OCI-LY1 (cell line): ENCODE measurements at regions not wholly inside any gene's neighbourhood (a gene's known extent, or its start where the extent isn't known, plus 50 kb on each side); places are given as distances from the start of the nearest gene placed in this dataset.
"Not testable (repeated sequence)": the region's sequence is repeated elsewhere in the genome, so short reads cannot be mapped to it uniquely, and the experiment has no call there.

Experiments used
- H2AFZ ChIP-seq: fragments of 200-600 bp; sonication (generic), shearing (Covaris generic); 2 replicates; pipeline ENCODE4 v1.6.0; 2014; ENCODE audit warnings: antibody characterized with exemption, mild to moderate bottlenecking, low read length
- H3F3A ChIP-seq: fragments of 200-600 bp; sonication (generic), shearing (Covaris generic); 2 replicates; pipeline ENCODE4 v1.6.0; 2014; ENCODE audit warnings: mild to moderate bottlenecking, antibody characterized with exemption, low read length, moderate library complexity; ENCODE audit not compliant: insufficient read depth
- H3K27ac ChIP-seq: fragments of 200-600 bp; sonication (generic); 2 replicates; pipeline ENCODE4 v1.5.1; 2014; ENCODE audit warnings: low read length, mixed run types, mild to moderate bottlenecking, low read depth; ENCODE audit not compliant: poor library complexity, severe bottlenecking
- H3K27me3 ChIP-seq: fragments of 200-600 bp; sonication (generic); 2 replicates; pipeline ENCODE4 v1.6.0; 2014; ENCODE audit warnings: antibody characterized with exemption, mild to moderate bottlenecking, low read length, moderate library complexity; ENCODE audit not compliant: insufficient read depth
- H3K36me3 ChIP-seq: fragments of 200-600 bp; sonication (generic); 2 replicates; pipeline ENCODE4 v1.6.1; 2014; ENCODE audit warnings: mild to moderate bottlenecking, antibody characterized with exemption, low read length, moderate library complexity, mixed read lengths; ENCODE audit not compliant: insufficient read depth
- H3K4me1 ChIP-seq: fragments of 200-600 bp; sonication (generic); 2 replicates; pipeline ENCODE4 v1.5.1; 2014; ENCODE audit warnings: mild to moderate bottlenecking, low read length, moderate library complexity; ENCODE audit not compliant: insufficient read depth, severe bottlenecking
- H3K4me2 ChIP-seq: fragments of 200-600 bp; sonication (generic), shearing (Covaris generic); 2 replicates; pipeline ENCODE4 v1.6.1; 2014; ENCODE audit warnings: low read length
- H3K4me3 ChIP-seq: fragments of 200-600 bp; sonication (generic); 2 replicates; pipeline ENCODE4 v1.5.1; 2014; ENCODE audit warnings: low read length, low read depth, mild to moderate bottlenecking, mixed read lengths; ENCODE audit not compliant: poor library complexity, severe bottlenecking
- H3K79me2 ChIP-seq: fragments of 200-600 bp; shearing (Covaris generic); 2 replicates; pipeline ENCODE4 v1.6.1; 2016; ENCODE audit warnings: mixed run types, low read length, mixed read lengths; ENCODE audit not compliant: insufficient read depth
- H3K9ac ChIP-seq: fragments of 200-600 bp; sonication (generic), shearing (Covaris generic); 2 replicates; pipeline ENCODE4 v1.6.1; 2014; ENCODE audit warnings: mild to moderate bottlenecking, low read length, mixed read lengths
- H3K9me2 ChIP-seq: fragments of 200-600 bp; sonication (generic), shearing (Covaris generic); 2 replicates; pipeline ENCODE4 v1.6.1; 2014; ENCODE audit warnings: low read depth, mild to moderate bottlenecking, low read length, mixed read lengths
- H3K9me3 ChIP-seq: fragments of 200-600 bp; shearing (Covaris generic); 2 replicates; pipeline ENCODE4 v1.6.1; 2014; ENCODE audit warnings: low read length, mixed read lengths
- H4K20me1 ChIP-seq: fragments of 200-600 bp; sonication (generic), shearing (Covaris generic); 2 replicates; pipeline ENCODE4 v1.6.0; 2016; ENCODE audit warnings: mild to moderate bottlenecking, low read length; ENCODE audit not compliant: insufficient read depth
- CTCF ChIP-seq: fragments of 200-600 bp; sonication (generic), shearing (Covaris generic); IDR thresholded peaks from 2 replicates; pipeline ENCODE4 v1.5.1; 2017; ENCODE audit warnings: mild to moderate bottlenecking, antibody characterized with exemption, low read length, moderate library complexity, mixed read lengths
- EZH2 ChIP-seq: fragments of 200-600 bp; sonication (generic), shearing (Covaris generic); IDR thresholded peaks from 2 replicates; pipeline ENCODE4 v1.8.0; 2017; ENCODE audit warnings: borderline replicate concordance, mixed run types, mild to moderate bottlenecking, antibody characterized with exemption, low read length, moderate library complexity, mixed read lengths

DNA sequence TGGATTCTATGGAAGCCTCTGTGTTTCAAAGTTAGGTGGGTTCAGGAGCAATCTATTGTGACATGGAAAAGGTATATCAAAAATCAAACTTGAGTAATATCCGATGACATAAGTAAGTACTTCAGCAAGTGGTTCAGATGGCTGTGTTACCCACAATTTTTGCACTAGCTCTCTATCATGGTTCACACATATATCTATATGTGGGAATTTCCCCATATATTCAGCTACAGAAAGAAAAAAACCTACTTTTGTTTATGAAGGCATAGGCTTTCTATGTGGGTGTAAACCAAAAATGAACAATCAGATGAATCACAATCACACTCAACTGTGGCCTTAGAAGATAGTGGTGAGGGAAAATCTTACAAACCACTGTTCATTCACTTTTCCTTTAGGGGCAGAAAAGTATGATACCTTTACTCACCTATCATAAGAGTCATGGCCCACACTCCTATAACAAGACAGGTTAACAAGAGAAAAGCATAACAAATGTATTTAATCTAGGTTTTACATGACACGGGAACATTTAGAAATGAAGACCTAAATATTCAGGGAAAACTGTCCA lies 449.6 kb upstream of the HTR1E start:
- Histone ChIP-seq H3K27ac (no peak overlapping the region), H3K79me2 (no peaks in the 10 kb centered on the region), H3K4me1 (no peaks in the 10 kb centered on the region), H3K36me3 (no peaks in the 10 kb centered on the region), H2AFZ (no peak overlapping the region), H3K27me3 (no peaks in the 10 kb centered on the region), H3K4me2 (no peak overlapping the region), H3K4me3 (no peak overlapping the region), H3F3A (no peaks in the 10 kb centered on the region), H3K9me2 (no peaks in the 10 kb centered on the region), H3K9ac (no peak overlapping the region), H3K9me3 (no peaks in the 10 kb centered on the region), H4K20me1 (no peaks in the 10 kb centered on the region)
- no peak for TF ChIP-seq CTCF
- TF ChIP-seq EZH2, result no peak

GRCh38 chr6:86478316-86478715 lies 459.0 kb upstream of the HTR1E start:
- H3K4me3 ChIP-seq, H3K4me1 ChIP-seq, H3F3A ChIP-seq, H3K79me2 ChIP-seq, H3K9me2 ChIP-seq, H3K9ac ChIP-seq, H3K27ac ChIP-seq, H3K36me3 ChIP-seq, H3K9me3 ChIP-seq, H2AFZ ChIP-seq, H3K27me3 ChIP-seq, H3K4me2 ChIP-seq, H4K20me1 ChIP-seq: not testable (repeated sequence)

GRCh38 chr6:86477500-86478148 lies 459.7 kb upstream of the HTR1E start:
- no peaks in the 10 kb centered on the region for H3K27me3 ChIP-seq
- no peak overlapping the region for H2AFZ ChIP-seq
- no peaks in the 10 kb centered on the region for H4K20me1 ChIP-seq
- no peak for TF ChIP-seq CTCF
- TF ChIP-seq EZH2, result no peak
- no peak overlapping the region for H3K4me2 ChIP-seq
- H3K27ac ChIP-seq, result no peak overlapping the region
- H3K9me3 ChIP-seq, result no peaks in the 10 kb centered on the region
- no peak overlapping the region for H3K9ac ChIP-seq
- H3K36me3 ChIP-seq, result no peaks in the 10 kb centered on the region
- H3K9me2 ChIP-seq, result no peaks in the 10 kb centered on the region
- no peaks in the 10 kb centered on the region for H3K4me1 ChIP-seq
- no peaks in the 10 kb centered on the region for H3F3A ChIP-seq
- H3K79me2 ChIP-seq, result no peaks in the 10 kb centered on the region
- H3K4me3 ChIP-seq, result no peak overlapping the region

DNA sequence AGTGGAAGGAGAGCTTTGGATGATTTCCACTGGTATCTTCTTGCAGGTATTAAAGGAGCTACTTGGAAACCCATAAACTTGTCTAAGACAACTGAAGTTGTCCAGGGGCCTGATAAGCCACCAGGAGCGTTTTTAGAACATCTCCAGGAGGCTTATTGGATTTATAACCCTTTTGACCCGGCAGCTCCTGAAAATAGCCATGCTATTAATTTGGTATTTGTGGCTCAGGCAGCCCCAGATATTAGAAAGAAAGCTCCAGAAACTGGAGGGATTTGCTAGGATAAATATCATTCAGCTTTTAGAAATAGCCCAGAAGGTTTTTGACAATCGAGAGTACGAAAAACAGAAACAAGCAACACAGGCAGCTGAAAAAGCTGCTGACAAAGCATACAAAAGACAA lies 461.0 kb upstream of the HTR1E start:
- Histone ChIP-seq H3K27ac (no peak overlapping the region), H3K4me3 (no peak overlapping the region), H3K27me3 (no peaks in the 10 kb centered on the region), H3F3A (no peaks in the 10 kb centered on the region), H2AFZ (no peak overlapping the region), H3K9ac (no peak overlapping the region), H3K9me2 (no peaks in the 10 kb centered on the region), H3K79me2 (no peaks in the 10 kb centered on the region), H3K4me2 (no peak overlapping the region), H3K4me1 (no peaks in the 10 kb centered on the region), H3K36me3 (no peaks in the 10 kb centered on the region), H3K9me3 (no peaks in the 10 kb centered on the region), H4K20me1 (no peaks in the 10 kb centered on the region)
- TF ChIP-seq CTCF (no peak), EZH2 (no peak)
